ENCODE measurements at regions not wholly inside any gene's neighbourhood (a gene's known extent, or its start where the extent isn't known, plus 50 kb on each side); places are given as distances from the start of the nearest gene placed in this dataset.

DNA sequence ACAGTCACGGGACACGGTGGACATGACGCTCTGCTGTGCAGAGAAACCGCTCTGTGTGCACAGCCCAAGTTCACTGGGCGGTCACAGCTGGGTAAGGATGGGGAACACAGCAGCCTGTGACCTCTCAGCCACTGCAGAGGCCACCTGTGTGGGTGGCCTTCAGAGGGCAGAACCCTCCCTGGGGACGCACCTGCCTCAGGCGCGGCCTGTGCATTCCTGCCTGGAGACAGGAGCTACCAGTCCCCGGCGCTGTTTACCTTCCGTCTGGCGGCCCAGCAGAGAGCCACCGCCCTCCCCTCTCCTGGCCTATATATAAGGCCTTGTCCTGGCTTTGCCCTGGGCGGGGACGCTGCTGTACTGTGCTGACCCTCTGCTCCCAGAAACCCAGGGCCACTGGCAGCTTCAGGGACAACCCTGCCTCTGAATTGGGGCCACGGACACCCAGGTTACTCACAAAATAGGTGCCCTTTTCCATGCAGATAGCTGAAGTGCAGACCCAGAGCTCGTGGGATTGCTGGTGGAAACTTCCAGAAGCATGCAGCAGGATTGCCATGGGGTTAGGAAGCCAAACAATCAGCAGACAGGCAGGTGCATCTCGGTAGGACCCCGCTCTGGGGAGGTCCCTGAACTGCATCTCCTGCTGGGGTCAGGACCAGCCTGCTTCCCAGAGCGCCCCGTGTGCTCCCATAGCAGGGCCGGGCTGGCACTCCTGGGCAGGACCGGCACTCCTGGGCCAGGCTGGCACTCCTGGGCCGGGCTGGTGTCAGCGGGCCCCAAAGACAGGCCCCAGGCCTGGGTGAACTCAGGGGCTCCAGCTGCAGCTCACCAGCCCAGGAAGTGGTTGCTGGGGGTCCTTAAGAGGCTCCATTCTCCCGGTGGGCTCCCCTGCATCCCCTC, 83.6 kb downstream of the SIK1 start:
- Histone ChIP-seq H3K27me3 (ENCODE audit: control insufficient read depth, insufficient read depth, low read length) (no peaks in the 10 kb centered on the region), H3K4me3 (ENCODE audit: insufficient read depth, low read depth, low read length) (no peak overlapping the region), H3K36me3 (replicated peaks; ENCODE audit: control insufficient read depth, insufficient read depth, low read length) (no peaks in the 10 kb centered on the region)
- DNase-seq, result no peak

DNA sequence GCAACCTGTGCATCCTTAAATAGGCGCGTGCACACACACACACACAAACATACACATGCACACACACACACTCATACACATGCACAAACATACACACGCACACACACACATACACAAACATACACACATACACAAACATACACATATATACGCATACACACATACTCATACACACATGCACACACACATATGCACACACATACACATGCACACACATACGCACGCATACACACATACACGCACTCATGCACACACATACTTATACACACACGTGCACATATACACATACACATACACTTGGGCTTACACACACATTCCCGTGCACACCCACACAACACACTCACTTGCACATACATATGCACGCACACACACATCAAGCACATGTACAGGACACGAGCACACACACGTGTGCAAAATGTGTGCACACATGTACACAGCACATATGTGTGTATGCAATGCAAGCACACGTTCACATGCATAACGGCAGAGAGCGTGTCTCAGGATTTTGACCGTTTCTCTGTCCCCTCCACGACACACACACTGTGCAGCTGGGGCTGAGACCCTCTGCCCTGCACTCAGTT, 84.5 kb downstream of the SIK1 start:
- no peaks in the 10 kb centered on the region for H3K36me3 ChIP-seq (replicated peaks; ENCODE audit: control insufficient read depth, insufficient read depth, low read length)
- H3K27me3 ChIP-seq (ENCODE audit: control insufficient read depth, insufficient read depth, low read length), result no peaks in the 10 kb centered on the region
- no peak overlapping the region for H3K4me3 ChIP-seq (ENCODE audit: insufficient read depth, low read depth, low read length)
- no peak for DNase-seq

DNA sequence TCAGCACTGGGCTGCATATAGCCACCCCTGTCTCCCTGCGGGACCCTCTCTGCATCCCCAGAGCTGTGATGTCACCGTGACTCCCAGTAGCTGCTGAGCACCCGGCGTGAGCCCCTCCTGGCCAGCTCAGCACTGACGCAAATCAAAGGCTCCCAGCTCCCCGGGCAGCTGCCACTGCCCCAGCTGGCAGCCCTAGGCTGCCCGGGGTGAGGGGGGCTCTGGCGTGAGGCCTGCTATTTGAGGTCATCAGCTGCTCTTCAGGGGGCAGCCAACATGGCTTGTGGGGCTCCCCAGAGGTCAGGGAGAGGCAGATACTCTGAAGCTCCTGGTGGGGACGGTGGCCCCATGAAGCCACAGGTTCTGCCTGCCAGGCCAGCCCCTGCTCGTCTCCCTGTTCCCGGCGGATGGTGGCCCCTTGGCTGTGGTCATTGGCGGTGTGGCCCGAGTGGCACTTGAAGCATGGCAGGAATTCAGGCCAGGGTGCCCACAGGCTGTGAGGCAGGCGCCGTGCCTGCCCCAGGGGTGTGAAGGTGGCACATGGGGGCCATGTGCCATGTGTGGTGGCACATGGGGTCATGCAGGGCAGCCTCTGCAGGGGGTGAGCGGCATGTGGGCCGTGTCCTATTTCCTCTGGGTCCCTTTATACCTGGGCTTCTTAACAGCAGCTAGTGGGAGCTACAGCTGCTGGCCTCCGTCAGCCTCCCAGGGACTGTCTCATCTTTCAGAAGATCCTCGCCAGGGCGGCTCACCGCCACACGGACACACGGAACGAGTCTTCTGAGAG, 85.4 kb downstream of the SIK1 start:
- Histone ChIP-seq H3K27me3 (ENCODE audit: control insufficient read depth, insufficient read depth, low read length) (no peaks in the 10 kb centered on the region), H3K4me3 (ENCODE audit: insufficient read depth, low read depth, low read length) (no peak overlapping the region), H3K36me3 (replicated peaks; ENCODE audit: control insufficient read depth, insufficient read depth, low read length) (no peaks in the 10 kb centered on the region)
- DNase-seq, result no peak

DNA sequence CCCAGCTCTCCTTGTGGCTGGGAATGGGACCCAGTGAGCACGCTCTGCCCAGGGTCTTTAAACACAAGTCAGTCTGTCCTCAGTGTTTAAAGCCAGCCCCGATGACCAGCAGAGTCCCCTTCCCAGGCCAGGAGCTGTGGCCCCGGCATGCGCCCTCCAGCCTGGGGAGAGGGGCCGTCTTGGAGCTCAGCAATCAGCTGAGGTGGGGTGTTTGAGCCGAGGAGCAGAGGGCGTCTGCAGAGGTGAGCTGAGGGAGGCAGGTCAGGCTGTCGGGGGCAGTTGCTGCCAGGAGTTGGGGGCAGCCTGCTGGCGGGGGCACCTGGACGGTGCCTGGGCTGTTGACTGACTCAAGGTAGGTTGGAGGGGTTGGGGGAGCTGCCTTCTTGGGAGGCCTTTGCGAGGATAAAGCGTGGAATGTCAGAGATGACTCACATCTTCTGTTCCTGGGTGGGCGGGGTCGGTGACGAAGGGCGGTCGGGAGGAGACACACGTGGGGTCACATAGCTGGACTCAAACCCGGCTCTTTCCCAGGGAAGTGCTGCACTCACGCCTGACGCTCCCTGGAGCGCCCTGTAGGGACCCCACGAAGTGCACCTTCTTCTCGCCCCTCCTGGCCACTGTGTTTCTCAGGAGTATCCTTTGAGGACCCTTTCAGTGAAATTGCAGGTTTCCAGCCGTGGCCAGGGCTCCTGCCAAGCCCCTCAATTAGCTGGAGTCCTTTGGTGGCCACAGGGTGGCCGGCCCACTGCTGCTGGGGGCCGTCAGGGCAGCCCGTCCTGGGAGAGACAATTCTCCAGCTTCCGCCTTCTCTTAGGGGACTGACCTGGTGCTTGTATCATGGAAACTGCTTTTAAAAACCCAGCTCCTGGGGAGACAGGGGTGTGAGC, 86.2 kb downstream of the SIK1 start:
- no peaks in the 10 kb centered on the region for H3K27me3 ChIP-seq (ENCODE audit: control insufficient read depth, insufficient read depth, low read length)
- H3K4me3 ChIP-seq (ENCODE audit: insufficient read depth, low read depth, low read length), result no peak overlapping the region
- no peaks in the 10 kb centered on the region for H3K36me3 ChIP-seq (replicated peaks; ENCODE audit: control insufficient read depth, insufficient read depth, low read length)
- DNase-seq, result no peak

DNA sequence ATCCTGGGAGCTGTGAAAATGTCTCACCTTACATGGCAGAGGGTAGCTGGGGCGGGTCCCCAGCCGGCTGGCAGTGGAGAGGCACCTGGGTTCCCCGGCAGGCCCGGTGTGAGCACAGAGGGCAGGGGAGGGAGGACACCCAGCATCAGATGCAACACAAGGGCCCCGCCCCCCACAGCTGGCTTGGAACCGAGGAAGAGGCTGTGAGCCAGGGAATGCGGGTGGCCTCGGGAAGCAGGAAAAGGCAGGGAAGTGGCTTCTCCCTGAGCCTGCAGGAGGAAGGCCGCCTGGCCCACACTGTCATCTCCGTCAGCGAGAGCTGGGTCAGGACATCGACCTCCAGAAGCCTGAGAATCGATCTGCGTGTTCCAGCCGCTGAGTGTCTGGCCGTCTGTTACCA, 87.3 kb downstream of the SIK1 start:
- no peak for DNase-seq
- no peaks in the 10 kb centered on the region for H3K36me3 ChIP-seq (replicated peaks; ENCODE audit: control insufficient read depth, insufficient read depth, low read length)
- H3K27me3 ChIP-seq (ENCODE audit: control insufficient read depth, insufficient read depth, low read length), result no peaks in the 10 kb centered on the region
- no peak overlapping the region for H3K4me3 ChIP-seq (ENCODE audit: insufficient read depth, low read depth, low read length)

DNA sequence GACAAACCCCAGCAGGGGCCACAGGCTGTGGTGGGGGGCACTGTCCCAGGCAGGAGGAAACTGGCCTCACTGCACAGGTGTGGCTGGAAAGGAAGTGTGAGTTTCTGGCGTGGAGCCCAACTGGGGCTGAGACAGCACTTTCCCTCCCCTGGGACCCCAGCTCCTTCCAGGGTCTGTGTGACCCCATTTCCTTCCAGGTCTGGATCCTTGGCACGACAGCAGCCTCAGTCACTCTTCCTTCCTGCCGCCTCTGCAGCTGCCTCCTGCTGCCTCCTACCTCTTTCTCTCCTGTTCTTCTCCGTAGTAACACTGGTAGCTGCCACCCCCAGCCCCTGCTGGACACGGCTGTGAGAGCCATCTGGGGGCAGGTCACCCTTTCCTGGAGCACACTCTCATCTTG, 88.0 kb downstream of the SIK1 start:
- no peaks in the 10 kb centered on the region for H3K36me3 ChIP-seq (replicated peaks; ENCODE audit: control insufficient read depth, insufficient read depth, low read length)
- no peaks in the 10 kb centered on the region for H3K27me3 ChIP-seq (ENCODE audit: control insufficient read depth, insufficient read depth, low read length)
- DNase-seq, result no peak
- no peak overlapping the region for H3K4me3 ChIP-seq (ENCODE audit: insufficient read depth, low read depth, low read length)

DNA sequence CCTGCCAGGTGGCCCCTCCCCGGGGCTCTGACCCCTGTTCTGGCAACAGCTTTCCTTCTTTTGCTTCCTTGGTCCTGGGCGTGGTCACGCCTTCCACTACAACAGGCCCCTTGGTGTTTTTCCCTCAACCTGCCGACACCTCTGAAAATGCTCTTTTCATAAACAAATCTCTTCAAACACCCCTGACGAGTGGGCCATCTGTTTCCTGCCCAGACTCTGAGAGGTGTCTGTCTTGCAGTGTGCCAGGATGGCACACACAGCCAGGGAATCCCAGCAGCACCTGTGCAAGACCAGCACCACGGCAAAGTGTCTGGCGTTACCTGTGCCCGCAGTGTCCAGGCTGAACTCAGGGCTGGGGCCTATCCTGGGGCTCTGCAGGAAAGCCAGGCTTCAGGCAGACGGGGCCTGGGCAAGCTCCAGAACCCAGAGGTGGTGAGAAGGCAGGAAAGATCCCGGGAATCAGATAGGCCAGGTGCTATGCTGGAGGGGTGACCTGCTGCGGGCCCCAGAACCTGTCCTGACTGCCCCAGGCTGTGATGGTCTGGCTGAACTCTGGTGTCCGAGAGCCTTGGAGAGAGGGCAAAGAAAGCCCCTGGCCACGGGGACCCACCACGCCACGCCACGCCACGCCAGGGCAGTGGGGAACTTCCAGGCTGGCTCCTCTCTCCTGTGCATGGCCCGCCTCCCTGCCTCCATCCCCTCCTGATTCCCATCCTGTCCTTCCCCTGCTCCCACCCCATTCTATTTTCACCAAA, 88.9 kb downstream of the SIK1 start:
- H3K27me3 ChIP-seq (ENCODE audit: control insufficient read depth, insufficient read depth, low read length), result no peaks in the 10 kb centered on the region; the same call in 1 of the 2 replicates
- no peak for DNase-seq
- H3K4me3 ChIP-seq (ENCODE audit: insufficient read depth, low read depth, low read length), result no peak overlapping the region
- H3K36me3 ChIP-seq (replicated peaks; ENCODE audit: control insufficient read depth, insufficient read depth, low read length), result no peaks in the 10 kb centered on the region

DNA sequence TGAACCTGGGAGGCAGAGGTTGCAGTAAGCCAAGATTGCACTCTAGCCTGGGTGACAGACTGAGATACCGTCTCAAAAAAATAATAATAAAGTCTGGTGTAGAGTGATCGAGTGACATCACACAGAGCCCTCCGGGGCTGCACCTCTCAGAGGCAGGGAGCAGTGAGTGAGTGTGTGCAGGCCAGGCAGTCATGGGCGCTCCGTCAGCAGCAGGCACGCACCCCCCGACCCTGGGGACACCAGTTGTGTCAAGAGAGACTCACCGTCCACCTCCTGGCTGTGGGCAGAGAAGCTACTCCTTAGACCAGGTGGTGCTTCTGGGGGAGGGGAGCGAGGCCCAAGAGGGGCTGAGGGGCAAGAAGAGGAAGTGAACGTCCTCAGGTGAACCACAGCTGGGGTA, 91.8 kb downstream of the SIK1 start:
- DNase-seq, result no peak
- Histone ChIP-seq H3K36me3 (replicated peaks; ENCODE audit: control insufficient read depth, insufficient read depth, low read length) (no peaks in the 10 kb centered on the region), H3K27me3 (ENCODE audit: control insufficient read depth, insufficient read depth, low read length) (no peaks in the 10 kb centered on the region; the same call in 1 of the 2 replicates), H3K4me3 (ENCODE audit: insufficient read depth, low read depth, low read length) (no peak overlapping the region)

DNA sequence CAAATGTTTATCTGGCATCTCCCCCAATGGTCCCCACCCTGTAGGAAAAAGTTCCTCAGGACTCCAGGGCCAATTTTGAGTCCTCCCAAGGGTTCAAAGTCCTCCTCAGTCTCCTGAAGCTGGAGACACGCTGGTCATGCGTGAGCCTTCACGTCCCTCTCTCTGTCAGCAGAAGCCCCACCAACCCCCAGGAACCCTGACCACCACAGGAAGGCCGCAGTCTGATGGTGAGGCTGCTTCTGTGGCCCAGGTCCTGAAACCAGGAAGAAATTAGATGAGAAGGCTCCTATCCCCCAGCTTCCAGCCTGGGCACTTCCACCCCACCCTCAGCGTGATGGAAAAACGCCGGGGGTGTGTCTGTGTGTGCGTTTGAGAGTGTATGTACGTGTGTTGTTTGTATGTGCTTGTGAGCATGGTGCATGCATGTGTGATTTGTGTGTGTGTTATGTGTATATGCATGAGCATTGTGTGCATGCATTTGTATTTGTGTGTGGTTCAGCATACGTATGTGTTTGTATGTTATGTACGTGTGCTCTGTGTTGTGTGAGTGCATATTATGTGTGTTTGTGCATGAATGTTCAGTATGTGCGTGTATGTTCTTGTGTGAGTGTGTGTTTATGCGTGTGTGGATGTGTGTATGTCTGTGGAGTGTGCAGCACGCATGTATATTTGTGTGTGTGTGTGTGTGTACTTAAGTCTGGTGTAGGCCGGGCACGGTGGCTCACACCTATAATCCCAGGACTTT, 92.5 kb downstream of the SIK1 start:
- Histone ChIP-seq H3K27me3 (ENCODE audit: control insufficient read depth, insufficient read depth, low read length) (no peaks in the 10 kb centered on the region; the same call in 1 of the 2 replicates), H3K36me3 (replicated peaks; ENCODE audit: control insufficient read depth, insufficient read depth, low read length) (no peaks in the 10 kb centered on the region), H3K4me3 (ENCODE audit: insufficient read depth, low read depth, low read length) (no peak overlapping the region)
- DNase-seq, result no peak

DNA sequence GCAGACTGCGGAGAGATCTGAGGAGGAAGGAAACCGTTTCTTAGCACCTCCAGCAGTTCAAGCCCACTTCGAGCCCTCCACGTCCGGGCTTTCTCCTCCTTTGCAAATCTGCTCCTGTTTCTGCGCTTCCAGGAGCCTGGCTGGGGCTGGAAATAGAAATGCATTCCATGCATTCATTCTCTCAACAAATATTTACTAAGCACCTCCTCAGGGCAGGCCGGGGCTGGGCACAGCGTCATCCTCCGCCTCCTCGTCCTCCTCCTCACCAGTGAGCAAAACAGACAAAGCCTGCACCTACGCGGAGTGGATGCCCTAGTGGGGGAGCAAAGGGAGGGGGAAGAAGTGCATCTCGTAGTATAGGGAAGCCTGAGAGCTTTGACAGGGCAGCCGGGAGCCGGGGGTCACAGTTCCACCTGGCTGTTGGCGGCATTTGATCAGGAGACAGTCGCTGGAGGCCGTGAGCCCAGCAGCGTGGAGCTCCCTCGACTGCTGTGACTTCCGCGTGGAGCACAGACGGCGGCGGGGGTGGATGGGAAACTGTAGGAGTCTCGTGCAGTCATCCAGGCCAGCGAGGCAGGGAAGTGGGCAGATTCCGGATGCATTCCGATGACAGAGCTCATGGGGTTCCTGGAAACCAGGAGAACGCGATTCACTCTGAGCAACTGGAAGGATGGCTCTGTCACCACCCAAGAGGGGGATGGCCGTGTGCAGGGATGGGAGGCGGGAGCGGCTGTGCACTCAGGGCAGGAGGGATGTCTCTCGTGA, 93.5 kb downstream of the SIK1 start:
- H3K4me3 ChIP-seq (ENCODE audit: insufficient read depth, low read depth, low read length), result no peak overlapping the region
- peak; percentile 81 for DNase-seq
- no peaks in the 10 kb centered on the region; the same call in 1 of the 2 replicates for H3K27me3 ChIP-seq (ENCODE audit: control insufficient read depth, insufficient read depth, low read length)
- H3K36me3 ChIP-seq (replicated peaks; ENCODE audit: control insufficient read depth, insufficient read depth, low read length), result no peaks in the 10 kb centered on the region

DNA sequence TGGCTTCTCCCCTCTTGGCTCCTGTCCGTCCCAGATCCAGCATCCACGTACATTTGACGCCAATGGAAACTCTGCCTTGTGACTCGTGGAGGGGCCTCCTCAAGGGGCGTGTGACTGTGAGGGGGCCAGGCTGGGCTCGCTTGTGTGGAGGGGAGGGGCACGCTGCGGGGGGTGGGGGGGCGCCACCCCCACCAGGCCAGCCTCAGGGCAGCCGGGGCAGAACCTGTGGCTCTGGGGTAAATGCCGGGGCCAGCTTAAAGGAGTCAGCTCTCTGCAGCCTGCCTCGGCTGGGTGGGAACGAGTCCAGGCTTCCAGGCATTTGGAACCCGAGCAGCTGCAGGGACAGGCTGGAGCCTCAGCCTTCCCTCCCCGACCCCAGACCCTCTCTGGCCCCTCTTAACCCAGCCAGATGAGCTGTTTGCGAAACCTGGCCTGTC, 94.1 kb downstream of the SIK1 start:
- no peaks in the 10 kb centered on the region for H3K36me3 ChIP-seq (replicated peaks; ENCODE audit: control insufficient read depth, insufficient read depth, low read length)
- H3K27me3 ChIP-seq (ENCODE audit: control insufficient read depth, insufficient read depth, low read length), result no peaks in the 10 kb centered on the region; the same call in 1 of the 2 replicates
- peak; percentile 79 for DNase-seq
- H3K4me3 ChIP-seq (ENCODE audit: insufficient read depth, low read depth, low read length), result no peak overlapping the region

DNA sequence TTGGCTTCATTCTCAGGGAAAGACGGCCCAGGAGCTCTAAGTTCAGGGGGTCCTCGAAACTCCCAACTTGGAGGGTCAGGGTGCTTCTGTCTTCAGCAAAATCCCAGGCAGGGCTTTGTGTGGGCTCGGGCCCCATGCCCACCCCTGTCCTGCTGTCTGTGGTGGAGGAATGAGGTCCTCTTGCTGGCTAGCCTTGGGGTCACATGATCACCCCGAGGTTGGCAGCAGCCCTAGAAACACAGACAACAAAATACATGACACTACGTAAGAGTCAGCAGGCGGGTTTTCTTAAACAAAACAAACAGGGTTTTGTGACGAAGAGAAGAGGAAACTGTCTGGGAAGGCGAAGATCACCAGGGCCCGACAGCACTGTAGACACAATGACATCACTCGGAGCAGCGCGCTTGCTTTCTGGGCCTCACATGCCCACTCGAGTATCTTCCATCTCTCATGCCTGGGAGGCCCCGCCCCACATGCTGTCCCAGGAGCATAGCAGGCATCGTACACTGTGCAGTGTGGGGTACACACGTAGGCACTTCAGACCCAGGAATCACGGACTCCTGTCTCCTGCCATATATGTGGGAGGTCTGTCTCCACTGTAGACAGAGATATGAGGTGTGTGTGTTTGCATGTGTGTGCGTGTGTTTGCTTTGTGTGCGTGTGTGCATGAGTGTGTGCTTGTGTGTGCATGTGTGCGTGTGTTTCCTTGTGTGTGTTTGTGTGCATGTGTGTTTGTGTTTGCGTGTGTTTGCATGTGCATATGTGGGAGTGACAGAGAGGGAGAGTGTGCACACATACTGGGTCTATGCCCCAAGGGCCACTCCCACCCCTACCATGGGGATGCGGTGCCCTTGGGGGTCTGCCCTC, 94.7 kb downstream of the SIK1 start:
- H3K36me3 ChIP-seq (replicated peaks; ENCODE audit: control insufficient read depth, insufficient read depth, low read length), result no peaks in the 10 kb centered on the region
- DNase-seq, result no peak
- H3K27me3 ChIP-seq (ENCODE audit: control insufficient read depth, insufficient read depth, low read length), result no peaks in the 10 kb centered on the region; the same call in 1 of the 2 replicates
- no peak overlapping the region for H3K4me3 ChIP-seq (ENCODE audit: insufficient read depth, low read depth, low read length)
